GM21529 (cell line): ENCODE measurements at regions not wholly inside any gene's neighbourhood (a gene's known extent, or its start where the extent isn't known, plus 50 kb on each side); places are given as distances from the start of the nearest gene placed in this dataset.
"Not testable (repeated sequence)": the region's sequence is repeated elsewhere in the genome, so short reads cannot be mapped to it uniquely, and the experiment has no call there.

Source experiments
- ATAC-seq: cut with Tn5 transposase; IDR thresholded peaks from one replicate; pipeline ENCODE4 v1.9.1; 2021; ENCODE audit not compliant: unreplicated experiment

- no peak for ATAC-seq
These were observed 263.2 kb downstream of the KCNJ3 start for GRCh38 chr2:154961676-154962075.

- peak; percentile 81 for ATAC-seq
These were observed 262.5 kb downstream of the KCNJ3 start for GRCh38 chr2:154960802-154961583.

GRCh38 chr2:154952346-154952980, 254.0 kb downstream of the KCNJ3 start:
- no peak for ATAC-seq

- not testable (repeated sequence) for ATAC-seq
These were observed 248.9 kb downstream of the KCNJ3 start for GRCh38 chr2:154947416-154947815.

GRCh38 chr2:154945984-154946383, 247.5 kb downstream of the KCNJ3 start:
- ATAC-seq = no peak

GRCh38 chr2:154941379-154941778, 242.9 kb downstream of the KCNJ3 start:
- ATAC-seq = no peak

GRCh38 chr2:154934213-154934612, 235.7 kb downstream of the KCNJ3 start:
- ATAC-seq = no peak

GRCh38 chr2:154924531-154924930, 226.0 kb downstream of the KCNJ3 start:
- ATAC-seq = no peak

- ATAC-seq = no peak
These were observed 216.1 kb downstream of the KCNJ3 start for GRCh38 chr2:154914561-154914960.

GRCh38 chr2:154912215-154912614, 213.7 kb downstream of the KCNJ3 start:
- no peak for ATAC-seq

- no peak for ATAC-seq
These were observed 213.2 kb downstream of the KCNJ3 start for GRCh38 chr2:154911729-154912128.

GRCh38 chr2:154910701-154911100, 212.2 kb downstream of the KCNJ3 start:
- no peak for ATAC-seq

- ATAC-seq = no peak
These were observed 209.8 kb downstream of the KCNJ3 start for GRCh38 chr2:154908327-154908726.
